Stimulated activated CD4-positive, alpha-beta T cell treated with anti-CD3 and anti-CD28 coated beads, Interleukin-2, amount 100 ng/mL, for 48 hours (primary cell): ENCODE measurements at regions not wholly inside any gene's neighbourhood (a gene's known extent, or its start where the extent isn't known, plus 50 kb on each side); places are given as distances from the start of the nearest gene placed in this dataset.
"Not testable (repeated sequence)": the region's sequence is repeated elsewhere in the genome, so short reads cannot be mapped to it uniquely, and the experiment has no call there.

Experiments
- DNase-seq, 2 donors: peaks; one replicate each; pipeline ENCODE4 v3.0.0-alpha.2; 2020

GRCh38 chr12:127983213-127983791, 283.7 kb upstream of the TMEM132C start:
- DNase-seq: not testable (repeated sequence)

- DNase-seq: no peak
Measured at GRCh38 chr12:127984386-127985055, 282.4 kb upstream of the TMEM132C start.

DNA sequence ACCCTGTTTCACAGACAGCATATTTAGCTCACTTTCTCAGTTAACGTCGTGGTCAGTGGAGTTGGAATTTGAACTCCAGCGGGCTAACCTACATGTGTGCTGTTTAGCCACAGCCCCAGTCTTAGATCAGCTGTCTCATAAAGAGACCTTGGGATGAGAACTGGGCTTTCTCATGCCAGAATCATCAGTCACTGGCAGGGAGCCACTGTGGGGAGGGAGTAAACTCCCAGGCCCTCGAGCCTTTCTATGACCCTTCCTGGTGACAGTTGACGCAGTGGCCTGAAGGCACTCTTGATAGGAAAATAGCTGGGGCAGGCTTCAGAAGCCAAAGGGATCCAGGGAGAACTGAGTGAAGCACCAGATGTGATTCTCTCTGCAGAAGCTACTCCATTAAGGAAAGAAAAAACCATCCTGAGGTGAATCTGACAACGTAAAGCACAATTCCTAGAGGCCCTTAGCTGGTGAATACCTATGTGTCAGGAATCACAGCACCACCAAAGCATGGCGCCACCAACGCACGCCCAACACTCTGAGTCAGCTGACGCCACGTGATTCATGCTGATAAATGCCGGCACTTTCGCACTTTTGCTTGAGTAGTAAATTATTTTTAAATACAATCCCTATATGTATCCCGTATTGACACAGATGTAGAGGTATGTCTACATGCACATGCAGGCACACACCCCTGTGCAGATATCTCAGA, 279.6 kb upstream of the TMEM132C start:
- no peak for DNase-seq

GRCh38 chr12:127991485-127991884, 275.5 kb upstream of the TMEM132C start:
- no peak for DNase-seq

GRCh38 chr12:127998988-127999387, 268.0 kb upstream of the TMEM132C start:
- DNase-seq: no peak

GRCh38 chr12:128004383-128004938, 262.5 kb upstream of the TMEM132C start:
- DNase-seq: no peak

DNA sequence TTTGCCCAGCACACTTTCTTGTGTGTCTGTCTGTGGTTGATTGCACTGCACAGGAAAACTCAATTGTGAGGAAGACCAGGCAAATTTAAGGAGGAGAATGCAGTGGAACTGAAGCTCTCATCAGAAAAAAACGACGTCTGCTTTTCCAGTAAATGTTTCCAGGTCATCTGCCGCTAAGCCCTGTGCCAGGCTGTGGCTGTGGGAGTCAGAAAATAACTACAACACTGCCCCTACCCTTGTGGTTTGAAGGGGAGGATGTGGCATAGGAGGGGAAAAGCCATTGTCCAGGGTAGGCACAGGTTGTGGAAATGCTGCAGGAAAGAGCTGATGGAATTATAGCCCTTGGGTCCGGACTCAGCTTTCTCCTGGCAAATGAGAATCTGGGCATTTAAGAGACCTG, 259.7 kb upstream of the TMEM132C start:
- no peak for DNase-seq

GRCh38 chr12:128008341-128008740, 258.6 kb upstream of the TMEM132C start:
- DNase-seq: no peak

- DNase-seq: no peak
Measured at GRCh38 chr12:128009108-128009507, 257.9 kb upstream of the TMEM132C start.

GRCh38 chr12:128012110-128012509, 254.9 kb upstream of the TMEM132C start:
- no peak for DNase-seq

- DNase-seq: no peak
Measured at GRCh38 chr12:128015276-128015675, 251.7 kb upstream of the TMEM132C start.

GRCh38 chr12:128018067-128018466, 248.9 kb upstream of the TMEM132C start:
- no peak for DNase-seq

GRCh38 chr12:128019996-128020544, 246.9 kb upstream of the TMEM132C start:
- no peak for DNase-seq

DNA sequence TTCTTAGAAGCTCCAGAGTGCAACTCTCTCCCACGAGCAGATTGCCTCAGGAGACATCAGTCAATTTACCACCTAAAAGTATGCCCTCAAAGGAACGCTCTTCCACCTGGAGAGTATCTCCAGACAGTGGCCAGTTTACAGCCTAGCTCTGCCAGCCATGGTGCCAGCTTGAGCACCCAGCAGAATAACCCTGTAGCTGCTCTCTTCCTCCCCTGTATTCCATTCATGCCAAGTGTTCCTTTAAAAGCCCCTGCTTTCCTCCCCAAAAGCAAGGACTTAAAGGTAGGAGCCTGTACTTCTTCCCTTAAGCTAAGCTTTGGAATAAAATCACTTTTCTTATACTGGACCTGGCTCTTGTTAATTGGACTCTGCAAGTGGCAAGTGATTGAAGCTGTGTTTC, 245.4 kb upstream of the TMEM132C start:
- DNase-seq: no peak

DNA sequence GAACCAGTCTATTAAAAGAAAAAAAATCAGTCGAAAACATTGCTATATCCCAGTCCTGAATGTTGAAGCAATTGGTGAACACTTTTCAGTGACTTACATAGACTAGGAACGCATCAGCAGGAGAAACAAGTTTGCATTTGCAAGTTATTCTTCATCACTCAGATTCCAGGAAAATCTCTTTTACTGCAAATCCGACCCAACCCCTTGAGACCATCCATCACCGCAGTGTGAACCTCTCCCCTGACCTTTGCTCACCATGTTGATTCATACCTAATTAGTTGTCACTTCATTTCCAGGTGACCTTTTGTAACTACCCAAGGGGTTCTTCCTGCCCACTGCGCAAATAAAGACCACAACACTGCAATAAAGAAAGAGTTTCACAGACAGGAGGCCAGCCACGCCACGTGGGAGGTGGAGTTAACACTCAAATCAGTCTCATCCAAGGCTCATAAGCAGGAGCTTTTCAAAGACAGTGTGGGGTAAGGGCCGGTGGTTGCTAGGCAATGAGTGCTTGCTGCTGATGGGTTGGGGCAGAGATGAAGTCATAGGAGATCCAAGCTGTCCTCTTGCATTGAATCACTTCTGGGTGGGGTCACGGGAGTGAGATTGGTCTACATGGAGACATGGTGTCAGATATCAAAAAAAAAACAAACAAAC, 241.3 kb upstream of the TMEM132C start:
- DNase-seq: no peak

DNA sequence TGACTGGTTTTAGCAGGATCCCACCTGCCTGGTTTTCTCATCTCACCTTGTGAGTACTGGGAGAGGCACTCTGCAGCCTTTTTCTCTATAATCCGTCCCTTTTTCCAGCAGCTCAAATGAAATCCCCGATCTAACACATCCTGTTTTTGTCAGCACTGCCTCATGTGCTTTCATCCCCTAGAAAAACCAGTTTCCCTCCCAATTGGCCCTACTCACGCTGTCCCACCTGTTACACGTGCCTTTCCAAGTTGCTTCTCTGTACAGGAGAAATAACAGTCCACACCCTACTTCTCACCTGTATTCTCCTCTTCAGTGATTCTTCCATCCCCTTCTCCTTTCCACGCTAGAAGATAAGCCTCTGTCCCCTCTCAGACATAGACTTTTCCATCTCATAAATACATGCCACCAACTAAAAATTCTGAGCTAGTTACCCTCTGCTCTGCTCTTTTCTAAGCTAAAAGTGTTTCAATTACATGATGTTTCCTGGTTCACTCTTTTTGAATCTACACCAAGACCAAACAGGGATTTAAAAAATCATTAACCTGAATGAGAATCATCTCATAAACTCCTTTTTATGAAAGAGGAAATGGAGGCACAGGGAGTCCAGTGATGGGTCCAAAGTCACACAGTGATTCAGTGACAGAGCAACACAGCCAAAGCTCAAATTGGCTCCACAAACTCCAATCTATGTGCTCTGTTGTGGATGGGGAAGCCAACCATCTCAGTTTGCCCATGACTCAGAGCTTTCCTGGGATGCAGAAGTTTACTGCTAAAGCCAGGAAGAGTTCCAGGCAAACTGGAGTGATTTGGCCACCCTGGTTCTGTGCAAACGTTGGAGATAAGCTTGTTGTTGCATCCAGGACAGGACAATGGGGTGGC, 240.0 kb upstream of the TMEM132C start:
- DNase-seq: no peak

GRCh38 chr12:128033473-128033872, 233.5 kb upstream of the TMEM132C start:
- no peak for DNase-seq

GRCh38 chr12:128040971-128041370, 226.0 kb upstream of the TMEM132C start:
- no peak for DNase-seq

- DNase-seq: not testable (repeated sequence)
Measured at GRCh38 chr12:128042283-128042682, 224.7 kb upstream of the TMEM132C start.

DNA sequence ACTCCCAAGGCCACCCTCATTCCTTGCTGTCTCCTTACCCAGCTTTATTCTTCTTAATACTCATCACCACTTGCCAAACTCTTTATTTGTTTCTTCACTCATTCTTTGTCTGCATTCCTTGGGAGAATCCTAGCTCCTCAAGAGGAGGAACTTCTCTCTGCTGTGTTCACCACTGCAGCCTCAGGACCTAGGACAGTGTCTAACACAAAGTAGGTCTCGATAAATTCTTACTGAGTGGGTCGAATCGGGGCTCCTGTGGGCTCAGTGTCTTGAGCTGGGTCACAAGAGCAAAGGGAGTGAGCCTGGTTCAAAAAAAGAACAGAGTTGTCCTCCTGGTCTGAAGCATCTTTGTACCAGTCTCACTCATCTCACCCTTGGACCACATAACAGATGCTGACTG, 224.1 kb upstream of the TMEM132C start:
- no peak for DNase-seq

DNA sequence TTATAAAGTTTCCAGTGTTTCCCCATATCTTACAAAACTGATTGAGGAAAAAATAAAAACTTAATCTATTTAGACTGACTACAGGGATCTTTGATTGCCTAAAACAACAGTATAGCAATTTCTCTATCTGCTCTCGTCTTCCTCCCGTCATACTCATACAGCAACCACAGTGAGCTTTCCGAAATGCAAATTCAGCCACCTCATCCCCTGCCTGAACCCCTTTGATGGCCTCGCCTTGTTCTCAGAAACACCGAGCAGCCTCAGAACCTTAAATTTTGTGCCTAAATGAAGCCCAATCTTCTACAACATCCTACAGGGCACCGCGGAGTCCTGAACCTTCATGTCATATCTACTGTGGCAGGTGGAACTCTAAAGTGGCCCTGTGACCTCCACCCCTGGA, 223.7 kb upstream of the TMEM132C start:
- no peak for DNase-seq
